HG03108 (cell line): ENCODE measurements at regions not wholly inside any gene's neighbourhood (a gene's known extent, or its start where the extent isn't known, plus 50 kb on each side); places are given as distances from the start of the nearest gene placed in this dataset.

ENCODE experiments used
- ATAC-seq: cut with Tn5 transposase; IDR thresholded peaks from one replicate; pipeline ENCODE4 v1.9.1; 2021; ENCODE audit warnings: moderate library complexity; ENCODE audit not compliant: unreplicated experiment

- no peak for ATAC-seq
Measured at GRCh38 chr13:105655046-105655445, 880.4 kb downstream of the EFNB2 start.

GRCh38 chr13:105643966-105644365 is 891.5 kb downstream of the EFNB2 start:
- ATAC-seq, result no peak

- ATAC-seq, result no peak
Measured at GRCh38 chr13:105642511-105642958, 892.9 kb downstream of the EFNB2 start.

- ATAC-seq, result no peak
Measured at GRCh38 chr13:105641121-105641520, 894.3 kb downstream of the EFNB2 start.

- no peak for ATAC-seq
Measured at GRCh38 chr13:105638426-105638825, 897.0 kb downstream of the EFNB2 start.

GRCh38 chr13:105634059-105634458 is 901.4 kb downstream of the EFNB2 start:
- no peak for ATAC-seq

- no peak for ATAC-seq
Measured at GRCh38 chr13:105630431-105630830, 905.0 kb downstream of the EFNB2 start.

- no peak for ATAC-seq
Measured at GRCh38 chr13:105627270-105627669, 908.2 kb downstream of the EFNB2 start.

GRCh38 chr13:105625691-105626090 is 909.8 kb downstream of the EFNB2 start:
- no peak for ATAC-seq

GRCh38 chr13:105616333-105617075 is 919.0 kb downstream of the EFNB2 start:
- no peak for ATAC-seq

- ATAC-seq, result no peak
Measured at GRCh38 chr13:105612541-105612940, 922.9 kb downstream of the EFNB2 start.

- ATAC-seq, result no peak
Measured at GRCh38 chr13:105611424-105611823, 924.0 kb downstream of the EFNB2 start.

- ATAC-seq, result no peak
Measured at GRCh38 chr13:105608104-105608503, 927.4 kb downstream of the EFNB2 start.

- ATAC-seq, result no peak
Measured at GRCh38 chr13:105607426-105607825, 928.0 kb downstream of the EFNB2 start.

- ATAC-seq, result no peak
Measured at GRCh38 chr13:105607016-105607415, 928.4 kb downstream of the EFNB2 start.

GRCh38 chr13:105602956-105603670 is 932.3 kb downstream of the EFNB2 start:
- ATAC-seq, result no peak

- ATAC-seq, result no peak
Measured at GRCh38 chr13:105599477-105600037, 935.9 kb downstream of the EFNB2 start.

GRCh38 chr13:105598529-105598928 is 936.9 kb downstream of the EFNB2 start:
- no peak for ATAC-seq

- ATAC-seq, result no peak
Measured at GRCh38 chr13:105597573-105597972, 937.9 kb downstream of the EFNB2 start.

GRCh38 chr13:105595471-105595870 is 940.0 kb downstream of the EFNB2 start:
- ATAC-seq, result no peak

GRCh38 chr13:105591277-105591676 is 944.2 kb downstream of the EFNB2 start:
- ATAC-seq, result no peak

- ATAC-seq, result no peak
Measured at GRCh38 chr13:105587786-105588185, 947.7 kb downstream of the EFNB2 start.
